SW480 (cell line): ENCODE measurements at regions not wholly inside any gene's neighbourhood (a gene's known extent, or its start where the extent isn't known, plus 50 kb on each side); places are given as distances from the start of the nearest gene placed in this dataset.
A peak's percentile ranks its signal among the peaks of the same experiment; 100 is the strongest.
"Not testable (repeated sequence)": the region's sequence is repeated elsewhere in the genome, so short reads cannot be mapped to it uniquely, and the experiment has no call there.

Experiments
- DNase-seq: peaks from one replicate; pipeline ENCODE4 v3.0.0-alpha.2; 2016; ENCODE audit warnings: low spot score

- DNase-seq, result no peak
These were observed 629.2 kb downstream of the KLHL13 start for GRCh38 chrX:117487421-117487820.

- DNase-seq, result no peak
These were observed 632.7 kb downstream of the KLHL13 start for GRCh38 chrX:117483950-117484349.

- DNase-seq, result no peak
These were observed 658.2 kb downstream of the KLHL13 start for GRCh38 chrX:117458243-117458968.

- DNase-seq, result no peak
These were observed 660.8 kb downstream of the KLHL13 start for GRCh38 chrX:117455787-117456186.

- DNase-seq, result no peak
These were observed 687.1 kb downstream of the KLHL13 start for GRCh38 chrX:117429501-117429900.

DNA sequence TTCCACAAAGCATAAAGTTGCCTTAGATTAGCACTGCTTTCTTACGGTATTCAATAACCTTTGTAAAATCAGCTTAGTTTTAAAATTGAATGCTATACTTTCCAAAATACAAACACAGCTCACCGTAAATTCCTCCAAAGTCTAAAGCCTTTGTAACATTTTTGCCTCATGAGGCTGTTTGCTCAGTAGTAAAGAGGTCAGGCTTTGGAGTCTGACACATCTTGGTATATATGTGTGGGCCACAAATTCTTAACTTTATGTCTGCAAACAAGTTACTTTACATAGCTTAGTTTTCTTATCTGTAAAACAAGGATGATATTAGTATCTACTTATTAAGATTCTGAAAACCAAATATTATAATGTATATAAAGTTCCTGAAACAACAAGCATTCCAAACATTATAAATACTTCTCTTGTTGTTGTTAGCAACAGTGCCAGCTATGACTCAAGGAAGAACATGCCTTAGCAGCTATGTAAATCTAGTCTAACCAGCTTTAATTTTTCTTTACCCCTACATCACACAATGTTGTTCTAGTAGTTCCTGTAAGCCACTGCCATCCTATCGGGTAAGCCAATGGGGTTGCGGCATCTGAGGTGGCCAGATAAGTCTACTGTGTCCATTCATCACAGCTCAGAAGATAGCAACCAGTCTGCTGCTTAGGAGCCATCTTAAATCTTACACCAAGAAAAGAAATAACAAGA is 709.0 kb downstream of the KLHL13 start:
- no peak for DNase-seq

DNA sequence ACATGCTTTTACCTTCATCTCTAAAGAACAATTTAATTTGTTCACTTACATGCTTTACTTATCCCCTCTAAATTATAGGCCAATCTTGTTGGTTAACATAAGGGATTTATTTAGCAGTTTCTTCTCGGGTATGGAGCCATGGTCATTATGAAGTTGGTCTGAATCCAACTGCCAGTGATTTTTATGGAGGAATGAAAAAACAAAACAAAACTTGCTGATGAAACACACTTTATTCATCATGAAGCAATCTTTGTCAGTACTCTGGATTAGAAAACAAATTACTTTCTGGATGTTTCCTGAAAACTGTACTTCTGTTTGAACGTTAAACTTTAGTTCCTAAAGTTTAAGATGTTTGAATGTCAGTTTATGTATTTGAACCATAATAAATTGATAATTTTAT is 715.8 kb downstream of the KLHL13 start:
- DNase-seq, result no peak

DNA sequence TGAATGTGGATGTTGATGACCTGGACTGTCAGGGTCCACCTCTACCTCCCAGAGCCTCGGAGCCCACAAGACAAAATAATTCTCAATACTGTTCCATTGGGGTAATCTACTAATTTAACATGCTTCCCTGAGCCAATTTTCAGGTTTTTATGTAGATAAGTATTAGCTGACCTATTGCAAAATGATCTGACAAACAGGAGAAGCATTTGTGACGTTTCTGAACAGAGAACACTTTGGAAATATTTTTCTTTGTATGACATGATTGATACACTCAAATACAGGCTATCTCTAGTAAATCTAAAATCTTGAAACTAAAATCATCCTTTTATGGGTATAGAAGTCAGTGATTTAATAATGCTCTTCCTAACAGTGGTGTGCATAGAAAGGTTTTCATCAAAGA is 716.6 kb downstream of the KLHL13 start:
- no peak for DNase-seq

DNA sequence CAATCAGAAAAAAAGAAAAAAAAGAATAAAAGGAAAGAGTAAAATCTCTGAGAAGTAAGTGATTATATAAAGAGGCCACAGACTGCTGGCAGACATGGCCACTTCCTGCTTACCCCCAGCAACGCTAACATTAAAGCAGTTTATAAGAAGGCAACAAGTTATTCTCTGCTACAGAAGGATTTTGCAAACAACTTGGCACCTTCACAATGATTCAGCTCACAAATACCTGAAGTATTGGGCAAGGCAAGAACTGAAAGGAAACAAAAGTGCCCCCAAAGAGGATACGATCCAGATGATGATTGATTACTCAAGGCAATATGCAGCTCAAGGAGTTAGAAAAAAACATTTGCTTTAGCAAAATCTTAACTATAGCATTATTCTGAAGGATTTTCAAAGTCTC is 718.8 kb downstream of the KLHL13 start:
- no peak for DNase-seq

DNA sequence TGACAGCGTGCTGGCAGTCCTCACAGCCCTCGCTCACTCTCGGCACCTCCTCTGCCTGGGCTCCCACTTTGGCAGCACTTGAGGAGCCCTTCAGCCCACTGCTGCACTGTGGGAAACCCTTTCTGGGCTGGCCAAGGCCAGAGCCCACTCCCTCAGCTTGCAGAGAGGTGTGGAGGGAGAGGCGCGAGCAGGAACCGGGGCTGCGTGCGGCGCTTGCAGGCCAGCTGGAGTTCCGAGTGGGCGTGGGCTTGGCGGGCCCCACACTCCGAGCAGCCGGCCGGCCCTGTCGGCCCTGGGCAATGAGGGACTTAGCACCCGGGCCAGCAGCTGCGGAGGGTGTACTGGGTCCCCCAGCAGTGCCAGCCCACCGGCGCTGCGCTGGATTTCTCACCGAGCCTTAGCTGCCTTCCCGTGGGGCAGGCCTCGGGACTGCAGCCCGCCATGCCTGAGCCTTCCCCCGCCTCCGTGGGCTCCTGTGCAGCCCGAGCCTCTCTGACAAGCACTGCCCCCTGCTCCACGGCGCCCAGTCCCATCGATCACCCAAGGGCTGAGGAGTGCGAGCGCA is 722.0 kb downstream of the KLHL13 start:
- DNase-seq, result not testable (repeated sequence)

- DNase-seq, result not testable (repeated sequence)
These were observed 724.2 kb downstream of the KLHL13 start for GRCh38 chrX:117392360-117392759.

GRCh38 chrX:117376460-117376859 is 740.1 kb downstream of the KLHL13 start:
- peak; percentile 9 for DNase-seq

DNA sequence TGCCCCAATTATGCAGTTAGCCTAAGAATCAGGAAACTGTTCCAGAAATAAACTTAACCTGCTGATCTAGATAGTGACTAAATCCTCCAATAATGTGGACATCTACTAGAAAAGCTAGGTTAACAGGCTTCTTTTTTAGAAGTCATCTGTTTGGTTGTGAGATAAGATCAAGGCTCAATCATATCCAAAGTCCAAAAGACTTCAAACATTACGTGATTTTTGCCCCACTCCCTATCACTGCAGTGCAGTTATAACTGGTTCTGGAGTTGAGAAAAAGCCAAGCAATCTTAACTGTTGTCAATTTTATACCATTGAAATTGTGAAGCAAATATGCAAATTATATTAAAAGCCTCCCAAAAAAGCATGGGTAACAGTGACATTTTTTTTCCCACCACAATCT is 781.4 kb downstream of the KLHL13 start:
- no peak for DNase-seq

GRCh38 chrX:117327373-117327772 is 789.2 kb downstream of the KLHL13 start:
- DNase-seq, result no peak

- DNase-seq, result no peak
These were observed 790.9 kb downstream of the KLHL13 start for GRCh38 chrX:117325706-117326105.

DNA sequence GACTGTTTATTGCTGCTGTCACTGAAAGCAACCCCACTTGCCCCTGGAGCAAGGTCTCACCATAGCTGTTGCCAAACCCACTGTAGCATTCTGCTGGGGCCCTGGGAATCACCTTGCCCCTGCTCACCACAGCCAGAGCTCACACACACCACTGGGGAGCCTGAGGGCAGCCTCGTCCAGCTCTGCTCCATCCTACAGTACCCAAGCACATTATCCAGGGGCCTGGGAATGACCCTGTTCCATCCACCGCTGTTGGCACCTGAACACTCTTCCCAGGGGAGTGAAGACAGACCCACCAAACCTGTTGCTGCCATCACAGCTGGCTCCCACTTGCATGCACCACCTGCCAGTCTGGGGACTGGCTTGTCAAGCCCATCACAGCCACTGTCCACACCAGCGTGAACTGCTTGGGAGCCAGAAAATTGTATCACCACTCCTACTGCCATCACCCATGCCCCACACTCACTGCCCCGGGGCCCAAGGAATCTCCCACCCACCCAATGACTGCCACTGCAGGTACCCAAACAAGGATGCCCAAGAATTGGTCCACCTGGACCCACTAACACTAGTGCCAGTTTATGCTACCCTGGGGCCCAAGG is 811.3 kb downstream of the KLHL13 start:
- no peak for DNase-seq

GRCh38 chrX:117301086-117301485 is 815.5 kb downstream of the KLHL13 start:
- DNase-seq, result no peak

DNA sequence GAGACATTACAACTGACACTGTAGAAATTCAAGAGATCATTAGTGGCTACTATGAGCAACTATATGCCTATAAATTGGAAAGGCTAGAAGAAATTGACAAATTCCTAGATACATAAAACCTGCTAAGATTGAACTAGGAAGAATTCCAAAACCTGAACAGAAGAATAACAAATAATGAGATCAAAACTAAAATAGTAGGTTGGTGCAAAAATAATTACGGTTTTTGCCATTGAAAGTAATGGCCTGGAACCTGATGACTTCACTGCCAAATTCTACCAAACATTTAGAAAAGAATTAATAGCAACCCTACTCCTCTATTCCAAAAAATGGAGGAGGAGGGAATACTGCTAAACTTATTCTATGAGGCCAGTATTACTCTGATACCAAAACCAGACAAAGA is 824.9 kb downstream of the KLHL13 start:
- no peak for DNase-seq

GRCh38 chrX:117274965-117275364 is 812.2 kb upstream of the CT83 start:
- DNase-seq, result no peak
